ENCODE measurements at regions not wholly inside any gene's neighbourhood (a gene's known extent, or its start where the extent isn't known, plus 50 kb on each side); places are given as distances from the start of the nearest gene placed in this dataset.
"Not testable (repeated sequence)": the region's sequence is repeated elsewhere in the genome, so short reads cannot be mapped to it uniquely, and the experiment has no call there.

DNA sequence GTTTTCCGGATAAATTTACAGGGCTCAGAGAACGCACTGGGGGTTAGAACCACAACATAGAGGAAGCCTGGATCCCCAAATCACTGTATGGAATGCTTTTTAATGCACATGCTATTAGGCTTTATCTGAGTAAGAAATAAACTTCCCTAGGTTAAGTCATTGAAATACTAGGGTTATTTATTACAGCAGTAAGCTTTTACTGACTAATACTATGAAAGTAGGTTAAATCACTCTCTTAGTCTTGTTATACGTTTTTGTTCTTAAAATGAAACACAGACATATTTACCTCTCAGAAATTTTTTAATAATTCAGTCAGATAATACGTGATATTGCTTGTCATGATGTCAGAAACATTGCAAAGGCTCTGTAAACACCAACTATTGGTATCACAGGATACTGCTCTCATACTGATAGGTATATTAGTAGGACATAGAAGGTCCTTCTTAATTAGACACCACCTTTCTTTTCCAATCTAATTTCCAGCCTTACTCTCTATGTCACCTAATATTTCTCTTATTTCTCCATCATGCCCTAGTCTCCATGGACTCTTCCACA lies 162.7 kb upstream of the NYAP2 start:
- no peak for DNase-seq

- DNase-seq: no peak
Observed at GRCh38 chr2:225233234-225233633, 166.3 kb upstream of the NYAP2 start.

- no peak for DNase-seq
Observed at GRCh38 chr2:225231900-225232299, 167.6 kb upstream of the NYAP2 start.

GRCh38 chr2:225229346-225229745 lies 170.2 kb upstream of the NYAP2 start:
- DNase-seq: not testable (repeated sequence)

DNA sequence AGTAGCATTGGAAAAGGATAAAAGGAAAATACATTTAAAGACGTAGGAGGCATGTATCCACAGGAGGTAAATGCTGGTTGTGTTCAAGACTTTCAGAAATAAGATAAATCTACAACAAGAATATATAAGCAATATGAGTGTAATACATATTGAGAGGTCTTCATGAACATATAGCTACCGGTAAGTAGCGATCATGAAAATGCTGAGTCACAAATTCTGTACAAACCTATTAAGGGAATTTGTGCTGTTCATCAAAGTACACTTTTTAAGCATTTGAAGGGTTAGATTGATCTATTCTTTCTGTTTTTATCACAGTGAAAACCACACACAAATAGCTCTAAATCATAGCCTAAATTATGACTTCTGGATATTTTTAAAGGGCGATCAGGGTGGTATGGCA lies 173.1 kb upstream of the NYAP2 start:
- DNase-seq: no peak

GRCh38 chr2:225223301-225223700 lies 176.2 kb upstream of the NYAP2 start:
- no peak for DNase-seq

DNA sequence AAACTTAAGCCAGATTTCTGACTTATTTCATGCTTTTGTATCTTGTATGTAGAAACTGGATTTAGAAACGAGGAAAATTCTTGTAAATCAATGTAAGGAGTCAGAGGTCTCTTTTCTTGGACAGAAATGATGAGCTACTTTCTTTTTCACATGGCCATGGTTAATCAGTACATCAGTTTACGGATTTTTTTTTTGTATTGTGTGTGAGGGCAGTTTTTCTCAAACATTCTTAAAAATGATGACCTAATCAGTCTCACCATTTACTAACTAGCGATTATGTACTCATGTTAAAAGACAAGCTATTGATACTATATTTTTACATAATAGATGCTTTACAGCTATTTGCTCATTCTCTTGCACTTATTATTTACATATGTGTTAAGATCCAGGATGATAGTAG lies 165.2 kb upstream of the DOCK10 start:
- DNase-seq: peak in 1 of 2 experiments; percentile 46

DNA sequence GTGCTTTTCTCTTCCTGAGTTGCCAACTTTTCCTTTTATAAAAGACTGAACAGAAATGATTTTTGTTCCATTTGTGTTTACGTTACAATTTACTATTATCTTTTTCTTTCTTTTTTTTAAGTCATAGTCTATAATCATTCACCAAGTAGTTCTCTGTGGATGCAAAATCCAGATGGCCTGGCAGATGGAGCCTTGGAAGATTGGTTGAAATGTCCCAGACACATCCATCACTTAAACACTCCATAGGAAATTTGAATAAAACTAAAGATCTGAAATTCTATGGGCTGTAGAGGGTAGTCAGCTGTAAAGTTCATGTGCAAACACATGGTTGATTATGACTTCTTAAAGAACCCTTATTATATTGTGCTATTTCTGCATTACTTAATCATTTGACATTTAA lies 164.8 kb upstream of the DOCK10 start:
- peak; percentile 91 to 93 for DNase-seq

GRCh38 chr2:225196579-225196978 lies 154.3 kb upstream of the DOCK10 start:
- DNase-seq: no peak

DNA sequence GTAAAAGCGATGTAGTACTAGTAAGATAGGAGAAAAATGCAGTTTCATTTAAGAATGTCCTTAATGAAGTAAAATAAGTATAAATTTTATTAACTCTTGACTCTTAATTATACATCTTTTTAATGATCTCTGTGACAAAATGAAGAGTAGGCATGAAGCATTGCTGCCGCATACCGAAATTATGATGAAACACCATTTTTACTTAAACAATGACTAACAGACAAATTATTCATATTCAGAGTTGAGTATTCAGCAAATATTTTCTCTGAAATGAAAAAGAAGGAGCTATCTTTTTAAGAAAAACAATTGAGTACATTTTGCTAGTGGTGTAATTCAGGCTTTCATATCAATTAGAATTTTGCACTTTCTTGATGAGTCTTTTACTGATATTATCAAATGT lies 150.6 kb upstream of the DOCK10 start:
- no peak for DNase-seq

- DNase-seq: no peak
Observed at GRCh38 chr2:225190987-225191386, 148.7 kb upstream of the DOCK10 start.

GRCh38 chr2:225184948-225185347 lies 142.7 kb upstream of the DOCK10 start:
- no peak for DNase-seq

GRCh38 chr2:225182126-225182525 lies 139.9 kb upstream of the DOCK10 start:
- DNase-seq: no peak

DNA sequence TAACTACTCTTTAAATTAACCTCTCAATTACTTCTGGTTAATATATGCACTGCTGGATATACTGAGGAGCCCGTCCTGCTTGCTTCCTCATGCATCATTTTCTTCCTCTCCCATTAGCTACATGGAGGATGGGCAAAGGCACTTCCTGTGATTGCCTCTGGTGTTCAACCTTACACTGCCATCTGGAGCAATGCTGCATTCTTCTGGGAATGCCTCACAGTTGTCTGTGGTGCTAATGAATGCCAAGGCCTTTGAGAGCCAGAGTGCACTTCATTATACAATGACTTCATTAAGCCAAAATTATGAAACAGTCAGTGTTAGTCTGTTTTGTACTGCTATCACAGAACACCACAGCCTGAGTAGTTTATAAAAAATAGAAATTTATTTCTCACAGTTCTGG lies 134.8 kb upstream of the DOCK10 start:
- DNase-seq: peak in 1 of 2 experiments; percentile 22

- DNase-seq: peak; percentile 63 to 90
Observed at GRCh38 chr2:225173909-225174308, 131.6 kb upstream of the DOCK10 start.

DNA sequence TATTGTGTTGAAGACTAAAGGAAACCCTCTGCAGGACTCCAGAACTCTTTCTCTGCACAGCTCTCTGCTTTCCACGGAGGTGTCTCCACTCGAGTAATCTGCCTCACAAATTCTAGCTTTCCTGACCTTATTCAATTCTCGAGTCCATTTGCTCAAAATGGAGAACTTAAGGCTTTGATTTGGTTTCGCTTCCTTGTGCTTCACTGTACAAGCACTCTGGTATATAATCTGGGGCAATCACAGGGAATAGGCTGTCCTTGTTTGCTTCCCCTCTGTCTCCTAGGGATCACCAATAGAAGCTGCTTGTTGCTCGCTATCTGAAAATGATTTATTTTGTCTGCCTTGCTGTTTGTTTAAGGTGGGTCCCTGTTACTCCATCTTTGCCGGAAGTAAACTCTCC lies 129.1 kb upstream of the DOCK10 start:
- no peak for DNase-seq

DNA sequence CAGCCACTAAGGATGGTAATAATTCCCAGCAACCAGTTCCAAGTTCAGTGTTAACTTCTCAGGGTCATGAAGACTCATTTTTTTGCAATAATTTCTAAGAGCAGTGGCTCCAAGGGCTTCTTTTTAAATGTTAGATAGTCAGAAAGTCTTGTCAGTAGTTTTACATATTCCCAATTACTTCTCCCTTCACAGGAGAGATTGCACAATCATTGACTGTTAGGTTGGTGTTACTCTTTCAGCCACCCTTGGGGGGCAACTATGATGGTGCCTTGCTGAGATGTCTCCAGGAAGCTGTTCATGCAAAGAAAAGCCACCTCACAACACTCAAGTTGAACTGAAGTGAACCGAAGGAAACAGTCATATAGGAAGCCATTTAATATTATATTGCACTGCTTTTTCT lies 127.9 kb upstream of the DOCK10 start:
- DNase-seq: no peak

GRCh38 chr2:225169396-225169795 lies 127.1 kb upstream of the DOCK10 start:
- DNase-seq: no peak

DNA sequence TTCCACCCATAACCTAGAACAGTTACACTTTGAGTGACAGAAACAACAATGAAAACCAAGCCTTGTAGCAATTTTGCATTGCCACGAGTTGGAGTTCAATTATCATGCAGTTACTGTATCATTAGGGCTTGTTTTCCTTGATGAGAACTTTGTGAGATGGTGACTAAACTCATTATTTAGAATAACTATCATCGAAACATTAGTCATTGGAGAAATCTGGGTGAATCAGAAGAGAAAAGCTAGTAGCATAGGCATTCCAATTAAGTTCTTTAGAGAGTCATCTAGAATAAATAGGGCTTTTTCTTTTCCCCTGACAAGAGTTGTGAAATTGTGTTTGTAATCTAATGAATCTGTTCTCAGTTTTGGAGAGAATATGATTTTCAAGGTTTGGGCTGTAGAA lies 122.8 kb upstream of the DOCK10 start:
- no peak for DNase-seq

- peak; percentile 38 to 76 for DNase-seq
Observed at GRCh38 chr2:225164401-225165050, 122.3 kb upstream of the DOCK10 start.

DNA sequence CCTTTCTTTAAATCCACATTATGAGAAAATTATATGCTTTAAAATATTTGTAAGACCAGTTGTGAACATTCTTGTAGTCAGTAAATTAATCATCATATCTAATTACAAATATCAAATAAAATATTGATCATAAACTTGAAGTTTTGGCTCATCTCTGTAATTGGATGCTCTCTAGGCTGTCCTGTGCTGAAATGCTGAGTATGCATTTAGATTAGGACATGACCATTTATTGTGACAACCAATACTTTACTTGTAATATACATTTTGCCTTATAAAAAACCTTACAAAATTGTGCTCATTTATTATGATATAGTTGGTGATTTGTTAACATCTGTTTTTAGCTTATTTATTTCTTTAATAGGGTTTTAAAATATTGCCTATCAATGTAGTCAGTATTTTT lies 116.1 kb upstream of the DOCK10 start:
- DNase-seq: no peak

GRCh38 chr2:225156853-225157451 lies 114.7 kb upstream of the DOCK10 start:
- DNase-seq: no peak

DNA sequence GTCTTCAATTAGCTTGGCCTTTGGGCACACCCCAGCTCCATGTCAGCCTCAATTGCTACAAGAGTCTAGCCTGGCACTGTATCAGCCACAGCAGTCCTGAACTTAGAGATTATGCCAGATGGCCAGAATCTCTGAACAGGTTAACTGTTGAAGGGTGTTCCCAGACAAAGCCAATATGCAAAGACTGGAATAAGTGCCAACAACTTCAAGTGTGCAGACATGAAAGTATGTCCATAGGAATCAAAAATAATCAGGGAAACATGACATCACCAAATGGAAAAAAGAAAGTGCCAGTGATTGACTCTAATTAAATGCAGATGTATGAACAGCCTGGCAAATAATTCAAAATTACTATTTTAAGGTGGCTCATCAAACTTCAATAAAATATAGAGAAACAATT lies 98.5 kb upstream of the DOCK10 start:
- peak in 1 of 2 experiments; percentile 38 for DNase-seq

- DNase-seq: no peak
Observed at GRCh38 chr2:225137971-225138370, 95.7 kb upstream of the DOCK10 start.

DNA sequence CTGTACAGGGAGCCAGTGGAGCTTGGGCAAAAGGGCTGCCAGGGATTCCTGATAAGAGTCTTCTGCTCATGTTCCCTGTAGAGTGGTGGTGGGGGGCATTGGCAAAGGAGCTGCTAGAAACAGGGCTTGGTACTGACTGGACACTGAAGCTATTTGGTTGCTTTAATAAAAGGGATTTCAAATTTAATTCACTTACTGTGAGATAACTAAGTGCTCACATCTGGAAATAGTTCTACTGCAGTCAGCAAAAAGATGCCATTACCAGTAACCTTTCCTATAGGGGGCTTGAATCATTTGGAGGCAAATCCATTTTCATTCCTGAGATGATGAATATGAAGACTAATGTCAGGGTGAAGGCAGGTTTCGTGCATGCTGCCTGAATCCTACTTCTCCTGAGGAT lies 94.3 kb upstream of the DOCK10 start:
- no peak for DNase-seq

Measured in NCI-H524 (cell line).